SHP77 treated with DMSO at 0.1 percent for 48 hours (cell line): ENCODE measurements at regions not wholly inside any gene's neighbourhood (a gene's known extent, or its start where the extent isn't known, plus 50 kb on each side); places are given as distances from the start of the nearest gene placed in this dataset.
"Not testable (repeated sequence)": the region's sequence is repeated elsewhere in the genome, so short reads cannot be mapped to it uniquely, and the experiment has no call there.

Experiments used
- DNase-seq: peaks from one replicate; lab custom pipeline; 2025; lab: John Stamatoyannopoulos, UW

- DNase-seq: no peak
These were observed 615.1 kb downstream of the TLE1 start for GRCh38 chr9:81074221-81074620.

- DNase-seq: no peak
These were observed 615.5 kb downstream of the TLE1 start for GRCh38 chr9:81073821-81074220.

GRCh38 chr9:81072758-81073157, 616.6 kb downstream of the TLE1 start:
- DNase-seq: no peak

GRCh38 chr9:81071108-81071507, 618.2 kb downstream of the TLE1 start:
- no peak for DNase-seq

GRCh38 chr9:81070689-81071088, 618.7 kb downstream of the TLE1 start:
- DNase-seq: no peak

GRCh38 chr9:81069923-81070322, 619.4 kb downstream of the TLE1 start:
- no peak for DNase-seq

GRCh38 chr9:81069038-81069795, 620.1 kb downstream of the TLE1 start:
- DNase-seq: no peak

- DNase-seq: not testable (repeated sequence)
These were observed 626.4 kb downstream of the TLE1 start for GRCh38 chr9:81062995-81063394.

GRCh38 chr9:81058782-81059181, 630.6 kb downstream of the TLE1 start:
- DNase-seq: no peak

- DNase-seq: no peak
These were observed 635.9 kb downstream of the TLE1 start for GRCh38 chr9:81053298-81054025.

GRCh38 chr9:81052846-81053245, 636.5 kb downstream of the TLE1 start:
- no peak for DNase-seq

GRCh38 chr9:81047280-81047679, 642.1 kb downstream of the TLE1 start:
- no peak for DNase-seq

- DNase-seq: no peak
These were observed 643.7 kb downstream of the TLE1 start for GRCh38 chr9:81045658-81046057.

GRCh38 chr9:81037889-81038288, 651.5 kb downstream of the TLE1 start:
- no peak for DNase-seq

GRCh38 chr9:81035601-81036000, 653.7 kb downstream of the TLE1 start:
- DNase-seq: no peak

GRCh38 chr9:81035171-81035570, 654.2 kb downstream of the TLE1 start:
- DNase-seq: no peak

- DNase-seq: no peak
These were observed 656.5 kb downstream of the TLE1 start for GRCh38 chr9:81032831-81033230.

- no peak for DNase-seq
These were observed 657.2 kb downstream of the TLE1 start for GRCh38 chr9:81032030-81032572.

- no peak for DNase-seq
These were observed 657.8 kb downstream of the TLE1 start for GRCh38 chr9:81031422-81032029.

- no peak for DNase-seq
These were observed 659.3 kb downstream of the TLE1 start for GRCh38 chr9:81030027-81030426.

- no peak for DNase-seq
These were observed 660.8 kb downstream of the TLE1 start for GRCh38 chr9:81028504-81028903.

GRCh38 chr9:81022177-81022576, 667.2 kb downstream of the TLE1 start:
- no peak for DNase-seq

- DNase-seq: not testable (repeated sequence)
These were observed 674.4 kb downstream of the TLE1 start for GRCh38 chr9:81014945-81015344.
